HG03520 (cell line): ENCODE measurements at regions not wholly inside any gene's neighbourhood (a gene's known extent, or its start where the extent isn't known, plus 50 kb on each side); places are given as distances from the start of the nearest gene placed in this dataset.
"Not testable (repeated sequence)": the region's sequence is repeated elsewhere in the genome, so short reads cannot be mapped to it uniquely, and the experiment has no call there.

Source experiments
- ATAC-seq: cut with Tn5 transposase; IDR thresholded peaks from one replicate; pipeline ENCODE4 v1.9.1; 2021; ENCODE audit warnings: mild to moderate bottlenecking, moderate library complexity; ENCODE audit not compliant: unreplicated experiment

GRCh38 chr3:154701055-154701454 is 271.1 kb upstream of the GPR149 start:
- ATAC-seq: no peak

- ATAC-seq: no peak
Measured at GRCh38 chr3:154690413-154690812, 260.4 kb upstream of the GPR149 start.

- ATAC-seq: no peak
Measured at GRCh38 chr3:154684440-154684839, 254.4 kb upstream of the GPR149 start.

GRCh38 chr3:154684021-154684420 is 254.0 kb upstream of the GPR149 start:
- no peak for ATAC-seq

- ATAC-seq: no peak
Measured at GRCh38 chr3:154678041-154678654, 248.2 kb upstream of the GPR149 start.

- no peak for ATAC-seq
Measured at GRCh38 chr3:154668835-154669234, 238.8 kb upstream of the GPR149 start.

- no peak for ATAC-seq
Measured at GRCh38 chr3:154668187-154668586, 238.2 kb upstream of the GPR149 start.

GRCh38 chr3:154666542-154666941 is 236.6 kb upstream of the GPR149 start:
- no peak for ATAC-seq

GRCh38 chr3:154664714-154665113 is 234.7 kb upstream of the GPR149 start:
- ATAC-seq: no peak

- ATAC-seq: no peak
Measured at GRCh38 chr3:154662851-154663250, 232.9 kb upstream of the GPR149 start.

GRCh38 chr3:154660811-154661210 is 230.8 kb upstream of the GPR149 start:
- no peak for ATAC-seq

GRCh38 chr3:154658000-154658399 is 228.0 kb upstream of the GPR149 start:
- ATAC-seq: no peak

GRCh38 chr3:154657218-154657617 is 227.2 kb upstream of the GPR149 start:
- no peak for ATAC-seq

GRCh38 chr3:154656486-154656885 is 226.5 kb upstream of the GPR149 start:
- ATAC-seq: no peak

- ATAC-seq: no peak
Measured at GRCh38 chr3:154642145-154642544, 212.2 kb upstream of the GPR149 start.

GRCh38 chr3:154625756-154626155 is 195.8 kb upstream of the GPR149 start:
- no peak for ATAC-seq

- ATAC-seq: not testable (repeated sequence)
Measured at GRCh38 chr3:154619621-154620020, 189.6 kb upstream of the GPR149 start.

GRCh38 chr3:154616298-154616697 is 186.3 kb upstream of the GPR149 start:
- no peak for ATAC-seq

GRCh38 chr3:154615471-154615870 is 185.5 kb upstream of the GPR149 start:
- no peak for ATAC-seq

- ATAC-seq: no peak
Measured at GRCh38 chr3:154614601-154615000, 184.6 kb upstream of the GPR149 start.

- ATAC-seq: no peak
Measured at GRCh38 chr3:154614078-154614477, 184.1 kb upstream of the GPR149 start.

- no peak for ATAC-seq
Measured at GRCh38 chr3:154602241-154602640, 172.3 kb upstream of the GPR149 start.

GRCh38 chr3:154598166-154598565 is 168.2 kb upstream of the GPR149 start:
- ATAC-seq: no peak
